KG1 (cell line): ENCODE measurements at regions not wholly inside any gene's neighbourhood (a gene's known extent, or its start where the extent isn't known, plus 50 kb on each side); places are given as distances from the start of the nearest gene placed in this dataset.

Experiments used
- DNase-seq: peaks from one replicate; lab custom pipeline; 2025; lab: John Stamatoyannopoulos, UW

- no peak for DNase-seq
Measured at GRCh38 chr15:37165395-37165794, 65.0 kb upstream of the MEIS2 start.

DNA sequence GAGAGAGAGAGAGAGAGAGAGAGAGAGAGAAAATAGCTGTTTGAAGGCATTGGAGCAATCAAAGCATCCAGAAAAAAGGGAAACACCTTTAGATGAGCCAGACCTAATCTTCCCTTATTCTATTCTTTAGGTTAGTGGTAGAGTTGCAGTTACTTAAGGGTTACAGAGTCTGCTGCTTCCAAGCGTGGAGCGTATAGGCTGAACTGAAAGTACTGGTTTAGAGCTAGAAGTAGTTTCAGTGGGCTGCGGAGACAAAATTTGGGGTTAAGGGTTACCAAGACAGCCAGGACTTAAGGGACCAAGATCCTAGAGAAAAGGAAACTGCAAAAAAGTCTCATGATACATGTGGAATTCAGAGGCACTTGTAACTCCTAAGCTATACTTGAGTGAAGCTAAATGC, 66.1 kb upstream of the MEIS2 start:
- no peak for DNase-seq

- DNase-seq = no peak
Measured at GRCh38 chr15:37181339-37181738, 81.0 kb upstream of the MEIS2 start.

DNA sequence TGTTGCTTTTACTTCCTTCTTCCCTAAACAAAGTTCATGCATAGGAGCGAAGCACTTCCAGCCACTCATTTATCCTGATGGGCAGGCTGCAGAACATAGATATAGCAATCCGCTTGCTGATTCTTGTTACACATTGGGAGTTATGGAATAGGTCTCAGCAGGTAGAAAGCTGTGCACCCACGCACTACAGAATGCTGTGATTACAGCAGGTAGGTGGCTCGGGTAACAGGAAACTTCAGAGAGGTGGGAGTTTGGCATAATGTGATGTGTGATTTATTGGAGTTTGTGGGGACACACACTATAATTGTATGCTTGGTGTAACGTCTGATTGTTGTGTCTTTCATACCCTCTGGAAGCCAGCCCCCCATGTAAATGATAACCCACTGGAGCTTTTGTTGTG, 99.2 kb upstream of the MEIS2 start:
- DNase-seq = no peak

DNA sequence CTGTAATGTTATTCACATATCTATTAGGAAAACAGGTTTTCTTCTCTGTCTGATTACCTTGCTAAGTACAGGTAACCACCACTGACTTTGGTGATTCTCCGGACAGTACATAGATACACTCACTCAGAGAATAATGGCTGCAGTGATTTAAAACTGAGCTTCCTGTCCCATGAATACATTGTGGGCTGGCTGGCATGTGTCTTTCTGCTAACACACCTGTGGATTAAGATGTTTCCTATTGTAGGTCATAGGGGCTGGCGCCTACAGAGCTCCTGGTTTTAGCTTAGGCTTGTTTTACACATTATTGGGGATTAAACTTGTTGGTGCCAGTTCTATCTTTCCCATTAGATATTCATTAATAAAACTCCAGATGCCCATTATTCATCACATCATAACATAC, 102.7 kb upstream of the MEIS2 start:
- no peak for DNase-seq

DNA sequence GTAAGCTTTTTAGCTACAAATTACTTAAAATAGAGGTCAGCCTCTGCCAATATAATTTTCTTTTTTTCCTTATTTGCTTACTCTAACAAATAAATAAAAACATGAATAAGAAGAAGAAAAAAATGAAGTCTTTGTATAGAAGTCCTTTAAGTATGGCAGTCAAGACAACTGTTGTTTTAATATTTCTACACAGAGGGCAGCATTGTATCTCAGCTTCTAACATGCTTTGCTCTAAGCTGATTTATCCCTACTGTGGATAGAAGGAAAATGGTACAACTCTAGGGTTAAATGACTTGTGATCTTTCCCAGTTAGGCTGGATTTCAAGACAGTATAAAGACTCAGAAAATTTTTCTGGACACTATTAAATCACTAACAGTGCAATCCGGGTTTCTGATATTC, 104.3 kb upstream of the MEIS2 start:
- DNase-seq = no peak

GRCh38 chr15:37206690-37207089, 106.3 kb upstream of the MEIS2 start:
- no peak for DNase-seq

- no peak for DNase-seq
Measured at GRCh38 chr15:37208146-37209040, 108.0 kb upstream of the MEIS2 start.

- no peak for DNase-seq
Measured at GRCh38 chr15:37209041-37209363, 108.7 kb upstream of the MEIS2 start.

- no peak for DNase-seq
Measured at GRCh38 chr15:37217567-37217966, 117.2 kb upstream of the MEIS2 start.

DNA sequence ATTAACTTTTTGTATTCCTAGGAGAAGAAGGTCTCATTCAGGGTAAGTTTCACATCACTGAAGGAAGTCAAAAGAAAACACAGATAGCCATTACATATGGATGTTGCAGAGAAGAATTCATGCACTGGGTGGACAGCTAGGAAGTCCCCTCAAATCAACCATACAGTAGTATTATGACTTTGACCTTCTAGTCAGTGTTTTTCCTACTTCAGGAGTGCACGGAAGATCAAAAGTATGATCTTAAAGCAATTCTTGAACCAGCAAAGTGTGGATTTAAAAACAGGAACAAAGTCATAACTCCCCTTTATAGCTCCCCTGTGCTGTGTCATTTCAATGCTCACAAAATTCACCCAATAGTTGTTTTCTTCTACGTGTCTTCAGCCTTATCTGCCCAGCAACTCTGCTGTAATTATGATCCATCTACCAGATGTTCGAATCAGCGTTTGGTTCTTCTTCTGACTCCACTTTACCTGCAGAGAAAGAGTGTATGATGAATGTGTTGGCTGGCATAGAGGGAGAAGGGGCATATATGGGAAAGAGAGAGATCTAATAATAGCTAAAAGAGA, 118.1 kb upstream of the MEIS2 start:
- DNase-seq = no peak

GRCh38 chr15:37219211-37219701, 118.9 kb upstream of the MEIS2 start:
- DNase-seq = no peak

DNA sequence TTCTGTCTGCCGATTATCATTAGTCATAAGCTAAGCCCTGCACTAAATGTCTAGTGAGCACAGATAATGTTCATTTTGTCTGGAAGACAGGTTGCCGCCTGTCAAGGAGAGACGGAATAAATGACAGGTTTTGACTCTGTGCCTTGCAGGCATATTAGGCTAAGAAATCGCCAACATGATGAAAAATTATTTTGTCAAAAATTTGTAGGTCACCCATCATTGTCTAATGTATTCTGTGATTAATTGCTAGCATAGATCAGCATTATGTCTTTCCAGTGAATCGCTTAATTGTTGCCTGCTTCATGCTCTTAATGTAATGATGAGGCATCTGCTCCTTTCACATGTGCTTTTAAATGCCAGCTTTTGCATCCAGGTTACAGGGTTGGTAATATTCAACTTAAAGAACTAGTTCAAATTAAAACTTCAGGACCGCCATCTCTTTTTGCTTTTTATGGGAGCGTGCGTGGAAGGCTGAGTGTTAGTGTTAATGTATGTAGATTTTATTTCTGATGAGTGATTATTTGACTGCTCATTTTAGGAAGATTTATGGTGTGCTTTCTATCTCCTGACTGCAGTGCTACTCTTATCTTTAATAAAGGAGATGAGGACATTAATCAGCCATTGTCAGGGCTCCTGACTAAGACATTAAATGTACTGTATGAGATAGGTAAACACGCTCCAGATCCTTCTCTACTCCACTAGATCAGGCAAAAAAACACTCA, 120.8 kb upstream of the MEIS2 start:
- no peak for DNase-seq

GRCh38 chr15:37221671-37222145, 121.4 kb upstream of the MEIS2 start:
- no peak for DNase-seq

DNA sequence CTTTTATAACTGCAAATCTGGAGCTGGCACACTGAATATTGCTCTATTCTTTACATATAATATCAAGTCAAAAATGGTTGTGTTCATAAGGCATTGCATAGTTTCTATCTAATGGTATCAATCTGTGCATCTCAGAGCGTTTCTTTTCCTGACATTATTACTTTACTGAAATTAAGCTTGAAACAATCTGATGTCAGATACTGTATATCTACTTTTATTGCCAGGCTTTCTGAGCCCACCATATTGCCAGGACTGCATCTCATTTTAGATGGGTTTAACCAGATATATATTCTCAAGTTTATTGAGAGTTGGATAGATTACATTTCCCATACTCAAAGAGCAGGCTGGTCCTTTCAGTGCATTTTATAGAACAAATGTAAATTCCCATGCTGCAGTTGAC, 122.7 kb upstream of the MEIS2 start:
- DNase-seq = no peak

GRCh38 chr15:37229855-37230619, 129.7 kb upstream of the MEIS2 start:
- no peak for DNase-seq

DNA sequence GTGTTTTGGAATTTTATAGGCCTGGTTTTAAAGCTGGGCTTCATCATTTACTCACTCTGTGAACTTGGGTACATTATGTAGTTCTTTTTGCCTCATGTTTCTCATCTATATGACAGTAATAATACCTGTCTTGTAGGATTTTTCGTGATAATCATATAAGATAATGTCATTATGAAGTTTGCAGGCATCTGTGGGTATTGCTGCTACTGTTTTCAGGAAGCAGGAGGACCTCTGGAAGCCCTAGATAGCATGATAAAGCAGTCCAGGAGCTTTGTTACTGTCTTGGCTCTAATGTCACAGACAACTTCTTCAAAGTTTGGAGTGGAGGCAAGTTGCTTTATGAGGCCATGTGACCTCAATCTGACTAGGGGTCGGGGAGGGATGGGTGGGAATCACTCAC, 145.0 kb upstream of the MEIS2 start:
- no peak for DNase-seq

GRCh38 chr15:37246065-37246464, 145.7 kb upstream of the MEIS2 start:
- DNase-seq = no peak

DNA sequence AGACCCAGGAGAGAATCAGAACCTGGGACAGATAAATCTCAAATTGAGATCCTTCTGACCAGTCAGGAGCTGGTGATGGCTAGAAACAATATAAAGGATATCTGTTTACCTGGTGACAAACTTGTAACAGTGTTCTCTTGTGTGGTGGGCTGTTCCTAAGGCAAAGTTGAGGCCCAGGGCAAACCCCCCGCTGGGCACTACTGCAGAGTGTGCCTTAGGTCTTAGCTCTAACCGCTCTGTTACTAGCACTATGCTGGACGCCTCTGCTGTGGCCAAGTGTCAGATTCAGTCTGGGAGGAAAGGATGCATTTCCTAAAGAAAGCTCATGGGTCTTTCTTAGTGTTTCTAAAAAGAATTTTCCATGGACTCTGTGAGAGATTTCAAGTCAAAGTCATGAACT, 146.5 kb upstream of the MEIS2 start:
- no peak for DNase-seq

DNA sequence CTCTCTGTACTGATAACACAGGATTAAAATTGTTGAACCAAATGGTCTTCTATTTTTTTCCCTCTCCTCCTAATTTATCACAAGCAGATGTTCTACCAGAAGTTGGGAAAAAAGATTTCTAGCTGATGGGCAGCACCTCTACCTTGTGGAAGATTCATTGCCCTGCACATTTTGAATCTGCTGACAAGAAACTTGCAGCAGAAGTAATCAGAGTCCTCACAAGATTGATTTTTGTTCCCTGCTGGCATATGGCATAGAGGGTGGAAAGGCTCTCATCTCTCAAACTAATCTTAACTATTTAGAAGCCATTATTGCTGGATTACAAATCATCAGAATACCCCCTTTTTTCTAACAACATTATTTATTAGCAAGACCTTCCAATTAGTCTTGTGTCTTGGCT, 148.9 kb upstream of the MEIS2 start:
- no peak for DNase-seq

DNA sequence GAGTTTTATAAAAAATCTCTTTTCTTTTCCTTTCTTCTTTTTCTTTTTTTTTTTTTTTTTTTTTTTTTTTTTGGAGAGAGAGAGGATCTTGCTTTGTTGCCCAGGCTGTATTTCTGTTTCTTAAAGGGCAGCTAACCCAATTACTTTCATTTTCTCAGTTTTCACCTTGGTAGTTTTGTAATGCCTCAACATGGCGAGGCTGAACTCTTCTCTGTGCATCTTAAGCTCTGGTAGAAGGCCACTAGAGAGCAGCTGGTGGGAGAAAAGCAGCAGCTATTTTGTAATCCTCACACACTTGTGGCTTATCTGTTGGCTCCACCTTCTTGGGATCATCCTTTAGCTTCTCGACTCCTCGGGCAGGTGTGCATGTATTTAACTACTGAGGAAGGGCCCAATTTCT, 152.2 kb upstream of the MEIS2 start:
- no peak for DNase-seq

GRCh38 chr15:37253877-37254276, 153.5 kb upstream of the MEIS2 start:
- DNase-seq = no peak
